NCI-H2081 treated with DMSO at 0.1 percent for 48 hours (cell line): ENCODE measurements at regions not wholly inside any gene's neighbourhood (a gene's known extent, or its start where the extent isn't known, plus 50 kb on each side); places are given as distances from the start of the nearest gene placed in this dataset.
"Not testable (repeated sequence)": the region's sequence is repeated elsewhere in the genome, so short reads cannot be mapped to it uniquely, and the experiment has no call there.

Experiments
- DNase-seq: peaks from one replicate; lab custom pipeline; 2025; lab: John Stamatoyannopoulos, UW

DNA sequence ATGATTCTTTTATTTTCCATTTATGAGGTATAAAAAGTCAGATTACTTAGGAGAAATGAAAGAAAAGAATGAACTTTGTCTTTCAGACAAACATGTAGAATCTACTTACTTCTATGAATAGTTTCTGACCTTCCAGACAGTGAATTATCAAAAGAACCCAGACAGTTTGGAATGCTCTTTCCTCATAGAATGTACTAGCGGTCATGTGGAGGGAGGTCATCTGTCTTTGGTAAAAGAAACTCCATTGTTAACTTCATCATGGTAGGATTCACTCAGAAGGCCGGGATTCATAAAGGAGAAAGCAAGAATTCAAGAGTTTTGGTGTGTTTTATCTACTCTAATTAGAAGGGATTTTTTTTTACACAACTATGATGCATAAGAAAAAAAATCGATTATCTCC, 144.8 kb upstream of the ZNF804B start:
- DNase-seq = no peak

DNA sequence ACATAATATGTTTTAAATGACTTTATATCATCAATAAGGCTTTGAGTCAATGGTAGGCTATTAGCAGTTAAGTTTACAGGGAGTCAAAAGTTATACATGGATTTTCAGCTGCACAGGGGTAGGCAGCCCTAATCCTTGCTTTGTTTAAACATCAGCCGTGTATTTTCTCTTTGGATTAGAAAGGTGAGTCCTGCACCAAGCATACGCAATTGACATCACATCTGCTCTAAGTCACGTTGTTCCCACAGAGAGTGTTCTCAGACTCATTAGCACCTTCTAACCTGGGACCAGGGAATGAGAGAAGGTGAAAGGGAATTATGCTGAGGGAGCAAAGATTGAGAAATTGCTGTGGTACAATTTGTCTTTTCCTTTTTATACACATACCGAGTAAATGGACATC, 148.6 kb upstream of the ZNF804B start:
- no peak for DNase-seq

- no peak for DNase-seq
These were observed 158.8 kb upstream of the ZNF804B start for GRCh38 chr7:88600695-88601094.

DNA sequence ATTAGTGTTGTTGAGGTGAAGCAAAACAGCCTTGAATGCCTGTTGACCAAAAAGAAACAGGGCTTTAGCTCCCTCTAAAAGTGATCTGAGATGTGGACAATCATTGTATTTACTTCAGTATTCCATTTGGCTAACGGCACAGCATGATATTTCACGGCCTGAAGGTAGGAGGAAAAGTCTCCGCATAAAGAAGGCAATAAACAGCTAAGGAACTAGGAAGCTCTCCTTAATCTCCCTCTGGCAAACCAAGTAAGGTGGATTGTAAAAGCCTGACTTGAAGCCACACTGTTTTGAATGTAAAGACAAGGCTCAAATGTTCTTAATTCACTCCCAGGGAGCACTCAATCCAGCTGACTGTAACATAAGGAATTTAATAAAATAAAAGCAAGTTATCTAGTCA, 160.0 kb upstream of the ZNF804B start:
- DNase-seq = no peak

- DNase-seq = no peak
These were observed 161.5 kb upstream of the ZNF804B start for GRCh38 chr7:88597941-88598425.

DNA sequence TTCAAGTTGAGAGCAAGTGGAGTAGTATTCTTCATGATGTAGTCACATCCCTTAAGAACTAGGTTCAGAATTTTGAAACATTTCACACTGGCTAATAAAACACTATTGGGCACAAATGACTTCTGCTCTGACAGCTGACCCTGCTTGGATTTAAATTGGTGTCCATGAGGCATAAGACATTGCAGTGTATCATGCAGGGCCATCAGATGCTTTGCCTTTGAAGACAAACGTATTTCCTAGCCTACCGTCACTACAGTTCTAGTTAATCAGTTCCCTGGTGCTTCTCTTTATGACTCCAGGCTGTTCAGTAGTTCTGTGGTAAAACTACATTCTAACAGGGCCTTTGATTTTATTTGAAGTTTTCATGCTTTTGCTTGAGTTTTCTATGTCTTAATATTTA, 168.5 kb upstream of the ZNF804B start:
- DNase-seq = no peak

DNA sequence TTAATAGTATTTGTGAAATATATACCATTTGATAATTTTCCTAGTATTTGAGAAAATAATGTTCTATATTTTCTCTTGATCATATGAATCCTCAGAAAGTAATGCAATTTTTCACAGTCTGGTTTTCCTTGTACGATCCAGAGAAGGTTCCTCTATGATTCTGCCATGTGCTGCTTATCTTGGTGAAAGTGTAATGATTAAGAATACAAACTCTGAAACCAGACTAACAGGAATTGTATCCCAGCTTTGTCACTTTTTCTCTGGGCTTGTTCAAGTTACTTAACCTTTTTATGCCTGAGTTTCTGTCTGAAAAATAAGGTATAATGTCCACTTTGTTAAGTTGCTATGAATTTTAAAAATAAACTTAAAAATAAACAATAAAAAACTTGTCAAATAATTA, 169.6 kb upstream of the ZNF804B start:
- no peak for DNase-seq

DNA sequence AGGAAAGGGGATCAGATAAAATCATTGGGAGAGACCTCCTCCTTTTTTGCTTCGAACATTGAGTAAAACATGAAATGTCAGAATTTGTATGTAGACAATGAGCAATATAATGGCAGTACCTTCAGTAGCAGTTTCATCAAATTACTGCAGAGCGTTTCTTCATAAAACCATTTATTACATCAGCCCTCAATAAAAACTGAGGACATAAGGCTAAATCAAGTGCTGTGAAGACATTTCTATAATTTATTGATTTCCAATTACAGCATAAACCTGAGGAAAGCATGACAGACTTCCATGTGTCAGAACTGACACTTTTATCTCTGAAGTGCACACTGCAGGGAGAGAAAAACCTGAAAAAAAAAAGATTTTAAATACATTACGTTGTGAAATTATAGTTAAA, 172.6 kb upstream of the ZNF804B start:
- DNase-seq = no peak

DNA sequence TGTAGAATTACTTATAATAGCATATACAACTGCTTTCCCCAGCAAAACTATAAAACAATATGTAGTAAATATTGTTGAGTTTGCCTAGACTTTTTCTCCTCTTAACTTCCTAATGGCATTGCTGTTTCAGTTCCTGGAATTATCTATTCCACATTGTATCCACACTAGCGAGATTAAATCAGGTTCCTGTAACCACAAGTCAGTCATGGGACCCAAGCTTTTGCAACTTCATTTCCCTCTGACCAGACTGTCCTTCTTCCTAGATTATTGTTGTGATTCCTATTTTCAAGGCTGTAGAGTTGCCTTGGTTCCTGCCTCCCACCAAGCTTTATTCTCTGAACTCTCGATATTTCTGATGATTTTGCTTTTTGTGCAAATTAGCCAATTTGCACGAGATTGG, 173.3 kb upstream of the ZNF804B start:
- DNase-seq = no peak

GRCh38 chr7:88576720-88577119, 182.8 kb upstream of the ZNF804B start:
- no peak for DNase-seq

GRCh38 chr7:88566162-88566729, 193.3 kb upstream of the ZNF804B start:
- DNase-seq = no peak

DNA sequence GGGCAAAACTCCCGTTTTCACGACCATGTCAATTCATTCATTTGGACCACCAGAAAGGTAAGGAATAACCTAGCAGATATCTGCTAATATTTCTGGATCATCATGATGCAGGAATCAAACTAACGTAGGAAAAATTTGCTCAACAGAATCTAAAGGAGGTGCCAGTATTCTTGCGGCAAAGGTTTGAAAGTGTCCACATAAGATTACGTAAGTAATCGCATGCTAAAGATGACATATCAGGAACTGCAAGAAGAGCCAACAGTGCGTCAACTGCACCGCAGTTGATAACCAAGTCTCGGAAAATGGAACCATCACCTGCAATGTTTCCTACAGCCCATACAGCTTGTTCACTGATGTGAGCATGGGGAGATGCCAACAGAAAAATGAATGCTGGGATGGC, 194.1 kb upstream of the ZNF804B start:
- DNase-seq = no peak

- DNase-seq = not testable (repeated sequence)
These were observed 203.1 kb upstream of the ZNF804B start for GRCh38 chr7:88556441-88556840.

GRCh38 chr7:88554847-88555246, 204.7 kb upstream of the ZNF804B start:
- DNase-seq = not testable (repeated sequence)

DNA sequence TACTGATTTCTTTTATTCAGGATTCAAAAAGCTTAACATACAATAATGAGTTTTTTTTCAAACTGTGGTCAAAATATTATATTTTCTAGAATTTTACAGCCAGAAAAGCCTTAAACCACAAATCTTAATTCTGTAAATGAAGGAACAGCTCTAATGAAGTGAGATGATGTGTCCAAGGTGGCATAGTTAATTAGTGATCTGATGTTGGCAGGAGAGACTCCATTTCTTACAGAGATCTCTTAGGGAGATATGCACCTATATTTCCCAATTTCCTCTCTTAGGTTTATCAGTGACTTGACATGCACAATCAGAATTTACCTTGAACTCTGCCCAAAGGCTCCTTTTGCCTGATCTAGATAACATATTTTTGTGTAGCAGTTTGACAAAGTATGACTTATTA, 211.1 kb upstream of the ZNF804B start:
- DNase-seq = no peak

GRCh38 chr7:88546808-88547207, 212.7 kb upstream of the ZNF804B start:
- DNase-seq = no peak

DNA sequence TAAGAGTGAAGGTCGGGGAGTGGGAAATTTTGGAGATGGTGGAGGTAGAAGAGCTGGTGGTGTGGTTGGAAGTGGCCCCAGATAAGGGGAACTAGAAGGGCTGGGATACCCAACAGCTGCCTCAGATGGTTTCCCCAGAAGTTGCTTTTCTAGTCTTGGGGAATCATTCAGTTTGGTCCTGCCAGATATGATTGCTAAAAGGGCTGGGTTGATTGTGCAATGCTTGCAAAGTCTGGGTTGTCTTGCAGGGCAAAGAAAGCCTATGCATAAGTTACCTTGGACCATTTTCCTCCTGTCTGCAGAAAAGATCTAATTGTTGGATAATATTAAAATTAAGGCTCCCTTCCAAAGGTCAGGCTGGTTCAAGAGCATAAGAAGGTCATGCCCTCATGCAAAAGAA, 213.8 kb upstream of the ZNF804B start:
- DNase-seq = no peak

DNA sequence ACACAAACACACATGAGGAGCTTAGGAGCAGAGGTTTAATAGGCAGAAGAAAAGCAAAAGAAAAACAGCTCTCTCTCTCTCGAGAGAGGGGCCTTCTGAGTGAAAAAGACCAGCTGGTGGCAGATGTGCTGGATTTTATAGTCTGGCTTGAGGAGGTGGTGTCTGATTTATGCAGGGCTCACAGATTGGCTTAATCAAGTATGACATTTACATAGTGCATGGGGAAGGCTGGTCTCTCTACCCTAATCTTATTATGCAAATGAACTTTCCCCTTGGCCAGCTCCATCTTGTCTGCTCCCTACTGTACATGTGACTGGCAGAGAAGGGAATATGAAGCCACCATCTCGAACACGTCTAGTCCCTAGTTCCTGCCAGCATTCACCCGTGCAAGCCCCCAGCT, 219.5 kb upstream of the ZNF804B start:
- DNase-seq = no peak

DNA sequence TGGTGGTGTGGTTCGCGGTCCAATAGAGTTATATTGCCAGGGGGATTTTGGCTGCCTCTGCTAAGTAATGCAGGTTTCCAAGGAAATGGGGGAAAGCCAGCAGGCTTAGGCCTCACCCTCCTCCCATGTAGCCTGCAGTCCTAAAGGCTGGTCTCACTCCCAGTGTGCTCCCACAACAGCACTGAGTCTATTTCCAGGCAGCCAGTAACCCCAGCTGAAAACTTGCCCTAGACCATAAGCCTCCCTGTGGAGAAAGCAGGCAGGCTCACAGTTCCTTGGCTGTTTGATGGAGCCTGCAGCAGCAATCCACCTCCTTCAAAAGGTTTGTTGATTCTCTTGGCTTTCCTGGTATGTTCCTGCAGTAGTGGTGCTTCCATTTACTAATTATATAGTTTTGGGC, 220.0 kb upstream of the ZNF804B start:
- no peak for DNase-seq

DNA sequence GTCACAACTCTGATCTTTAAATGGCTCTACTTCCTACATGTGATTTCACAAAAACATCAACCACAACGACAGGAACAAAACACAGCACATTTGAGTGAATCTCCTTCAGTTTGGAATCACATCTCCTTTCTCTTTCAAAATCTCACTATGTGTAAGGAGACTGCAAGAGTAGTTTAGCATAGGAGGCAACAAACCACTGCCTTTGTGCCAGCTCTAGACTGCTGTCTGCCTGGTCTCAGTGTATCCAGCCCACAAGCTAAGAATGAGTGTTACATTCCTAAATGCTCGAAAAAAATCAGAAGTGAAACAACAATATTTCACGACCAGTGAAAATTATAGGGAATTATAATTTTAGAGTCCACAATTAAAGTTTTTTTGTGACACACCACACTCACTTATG, 217.0 kb upstream of the STEAP4 start:
- no peak for DNase-seq

DNA sequence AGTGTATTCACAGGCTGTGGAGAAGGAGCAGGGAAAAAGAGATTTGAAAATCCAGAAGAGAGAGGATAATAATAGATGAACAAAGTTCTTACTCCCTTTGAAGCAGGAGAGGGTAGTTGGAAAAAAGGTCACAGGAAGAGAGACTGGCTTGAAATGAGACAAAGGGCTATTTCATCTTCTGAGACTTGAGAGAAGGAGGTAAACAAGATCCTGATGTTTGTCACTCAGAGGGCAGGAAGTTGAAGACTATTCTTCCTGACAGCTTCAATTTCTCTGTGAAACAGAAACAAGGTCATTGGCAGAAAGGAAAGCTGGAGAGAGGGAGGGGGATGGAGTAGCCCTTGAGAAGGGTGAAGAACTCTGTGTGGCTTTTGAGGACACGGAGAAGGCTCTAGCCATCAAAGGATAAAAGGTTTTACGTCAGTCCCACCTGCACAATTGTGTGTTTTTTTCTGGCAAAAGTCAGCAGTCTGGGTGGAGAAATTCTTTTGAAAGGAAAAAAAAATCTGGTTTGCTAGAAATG, 216.1 kb upstream of the STEAP4 start:
- no peak for DNase-seq

- no peak for DNase-seq
These were observed 209.7 kb upstream of the STEAP4 start for GRCh38 chr7:88516429-88516828.

DNA sequence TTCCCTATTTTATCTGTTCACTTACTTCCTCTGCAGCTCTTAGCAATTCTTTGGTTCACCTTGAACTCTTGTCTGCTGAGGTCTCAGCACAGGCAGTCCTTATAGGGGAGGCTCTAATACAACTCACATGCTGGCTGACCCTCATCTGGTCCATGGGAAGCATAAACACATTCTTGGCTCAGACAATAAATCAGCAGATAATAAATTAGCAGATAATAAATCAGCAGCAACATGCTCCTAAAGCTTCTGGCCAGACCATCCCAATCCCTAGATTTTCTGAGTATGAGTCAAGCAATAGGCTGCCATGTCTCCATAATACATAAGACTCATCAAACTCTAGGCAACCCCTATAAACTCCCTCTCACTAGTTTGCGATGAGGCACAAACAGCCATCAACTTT, 208.6 kb upstream of the STEAP4 start:
- DNase-seq = no peak

- DNase-seq = no peak
These were observed 202.6 kb upstream of the STEAP4 start for GRCh38 chr7:88509341-88509740.
